ENCODE measurements at regions not wholly inside any gene's neighbourhood (a gene's known extent, or its start where the extent isn't known, plus 50 kb on each side); places are given as distances from the start of the nearest gene placed in this dataset.
"Not testable (repeated sequence)": the region's sequence is repeated elsewhere in the genome, so short reads cannot be mapped to it uniquely, and the experiment has no call there.

- no peaks in the 10 kb centered on the region for H3K9me2 ChIP-seq (ENCODE audit: insufficient read depth)
- no peak for DNase-seq
- BruUV-seq (replicated peaks) = no TSS peak
- H3K27me3 ChIP-seq (ENCODE audit: insufficient read depth, low read depth) = peaks cover 18% of the 10 kb centered on the region
- H2AFZ ChIP-seq = no peak overlapping the region
- no peak overlapping the region for H3K4me3 ChIP-seq
- H3F3A ChIP-seq (ENCODE audit: insufficient read depth, low read depth) = no peaks in the 10 kb centered on the region
- intact Hi-C loops (cut with micrococcal nuclease; ENCODE audit: unreplicated experiment) = no loop called here
- no peaks in the 10 kb centered on the region for H3K4me1 ChIP-seq (replicated peaks; ENCODE audit: insufficient read depth)
- no peak overlapping the region for H3K27ac ChIP-seq
- H3K79me2 ChIP-seq (ENCODE audit: low read depth) = no peaks in the 10 kb centered on the region
- POLR2A ChIA-PET (ENCODE audit: unreplicated experiment) = no interaction called here
- CTCF ChIA-PET = no interaction called here
- H3K4me2 ChIP-seq = no peak overlapping the region
- no peaks in the 10 kb centered on the region for H4K20me1 ChIP-seq (ENCODE audit: insufficient read depth)
- TF ChIP-seq EZH2 (IDR thresholded peaks at IDR 0.05; ENCODE audit: low read depth) (no peak), CTCF (conservative IDR thresholded peaks at IDR 0.05) (no peak)
- H3K36me3 ChIP-seq (ENCODE audit: low read depth) = no peaks in the 10 kb centered on the region
- H3K9me3 ChIP-seq (ENCODE audit: insufficient read depth, low read depth) = no peaks in the 10 kb centered on the region
Measured at GRCh38 chr9:42386477-42386876, 203.0 kb downstream of the SPATA31A6 start.

- Histone ChIP-seq H3K36me3 (ENCODE audit: low read depth) (no peaks in the 10 kb centered on the region), H2AFZ (no peak overlapping the region), H3F3A (ENCODE audit: insufficient read depth, low read depth) (no peaks in the 10 kb centered on the region), H3K4me1 (replicated peaks; ENCODE audit: insufficient read depth) (no peaks in the 10 kb centered on the region), H3K27me3 (ENCODE audit: insufficient read depth, low read depth) (peaks cover 18% of the 10 kb centered on the region), H3K9me3 (ENCODE audit: insufficient read depth, low read depth) (no peaks in the 10 kb centered on the region), H3K79me2 (ENCODE audit: low read depth) (no peaks in the 10 kb centered on the region), H3K9me2 (ENCODE audit: insufficient read depth) (no peaks in the 10 kb centered on the region), H3K27ac (no peak overlapping the region), H3K4me3 (no peak overlapping the region), H4K20me1 (ENCODE audit: insufficient read depth) (no peaks in the 10 kb centered on the region), H3K4me2 (no peak overlapping the region)
- TF ChIP-seq EZH2 (IDR thresholded peaks at IDR 0.05; ENCODE audit: low read depth) (no peak), CTCF (conservative IDR thresholded peaks at IDR 0.05) (no peak)
- ChIA-PET POLR2A (ENCODE audit: unreplicated experiment) (no interaction called here), CTCF (no interaction called here)
- intact Hi-C loops (cut with micrococcal nuclease; ENCODE audit: unreplicated experiment) = no loop called here
- DNase-seq = no peak
- no TSS peak for BruUV-seq (replicated peaks)
Measured at GRCh38 chr9:42388146-42388690, 204.8 kb downstream of the SPATA31A6 start.

GRCh38 chr9:42388846-42389245, 205.4 kb downstream of the SPATA31A6 start:
- DNase-seq = no peak
- Histone ChIP-seq H3K9me3 (ENCODE audit: insufficient read depth, low read depth) (no peaks in the 10 kb centered on the region), H3K27me3 (ENCODE audit: insufficient read depth, low read depth) (peaks cover 18% of the 10 kb centered on the region), H3K4me3 (no peak overlapping the region), H3K36me3 (ENCODE audit: low read depth) (no peaks in the 10 kb centered on the region), H3K9me2 (ENCODE audit: insufficient read depth) (no peaks in the 10 kb centered on the region), H3F3A (ENCODE audit: insufficient read depth, low read depth) (no peaks in the 10 kb centered on the region), H3K4me2 (no peak overlapping the region), H3K27ac (no peak overlapping the region), H4K20me1 (ENCODE audit: insufficient read depth) (no peaks in the 10 kb centered on the region), H3K4me1 (replicated peaks; ENCODE audit: insufficient read depth) (no peaks in the 10 kb centered on the region), H3K79me2 (ENCODE audit: low read depth) (no peaks in the 10 kb centered on the region), H2AFZ (no peak overlapping the region)
- intact Hi-C loops (cut with micrococcal nuclease; ENCODE audit: unreplicated experiment) = no loop called here
- POLR2A ChIA-PET (ENCODE audit: unreplicated experiment) = no interaction called here
- BruUV-seq (replicated peaks) = no TSS peak
- no peak for TF ChIP-seq EZH2 (IDR thresholded peaks at IDR 0.05; ENCODE audit: low read depth)
- no peak for TF ChIP-seq CTCF (conservative IDR thresholded peaks at IDR 0.05)
- CTCF ChIA-PET = no interaction called here

- H3K79me2 ChIP-seq (ENCODE audit: low read depth); H3K36me3 ChIP-seq (ENCODE audit: low read depth); intact Hi-C loops (cut with micrococcal nuclease; ENCODE audit: unreplicated experiment); H3K4me1 ChIP-seq (replicated peaks; ENCODE audit: insufficient read depth); H3K27ac ChIP-seq; CTCF ChIA-PET; H3F3A ChIP-seq (ENCODE audit: insufficient read depth, low read depth); H3K4me2 ChIP-seq; H3K9me3 ChIP-seq (ENCODE audit: insufficient read depth, low read depth); H3K4me3 ChIP-seq; BruUV-seq (replicated peaks); H4K20me1 ChIP-seq (ENCODE audit: insufficient read depth); H3K9me2 ChIP-seq (ENCODE audit: insufficient read depth); DNase-seq; H2AFZ ChIP-seq; POLR2A ChIA-PET (ENCODE audit: unreplicated experiment): not testable (repeated sequence)
- peaks cover 12% of the 10 kb centered on the region for H3K27me3 ChIP-seq (ENCODE audit: insufficient read depth, low read depth)
Measured at GRCh38 chr9:42392773-42393455, 209.5 kb downstream of the SPATA31A6 start.

Data from PC-9 (cell line).